ENCODE measurements at regions not wholly inside any gene's neighbourhood (a gene's known extent, or its start where the extent isn't known, plus 50 kb on each side); places are given as distances from the start of the nearest gene placed in this dataset.

GRCh38 chr11:87465716-87466115, 428.0 kb downstream of the TMEM135 start:
- no peak for TF ChIP-seq CTCF (conservative IDR thresholded peaks at IDR 0.05 in 1 of 2, IDR thresholded peaks at IDR 0.05 in 1 of 2; ENCODE audit: low read depth in 1 of 2, low read length in 2 of 2)
- TF ChIP-seq EZH2 (IDR thresholded peaks at IDR 0.05; ENCODE audit: low read length, missing control alignments) = no peak
